Glomerular visceral epithelial cell (primary cell): ENCODE measurements at regions not wholly inside any gene's neighbourhood (a gene's known extent, or its start where the extent isn't known, plus 50 kb on each side); places are given as distances from the start of the nearest gene placed in this dataset.

Source experiments
- DNase-seq: peaks from one replicate; pipeline ENCODE4 v3.0.0-alpha.2; 2016; ENCODE audit errors: extremely low spot score

DNA sequence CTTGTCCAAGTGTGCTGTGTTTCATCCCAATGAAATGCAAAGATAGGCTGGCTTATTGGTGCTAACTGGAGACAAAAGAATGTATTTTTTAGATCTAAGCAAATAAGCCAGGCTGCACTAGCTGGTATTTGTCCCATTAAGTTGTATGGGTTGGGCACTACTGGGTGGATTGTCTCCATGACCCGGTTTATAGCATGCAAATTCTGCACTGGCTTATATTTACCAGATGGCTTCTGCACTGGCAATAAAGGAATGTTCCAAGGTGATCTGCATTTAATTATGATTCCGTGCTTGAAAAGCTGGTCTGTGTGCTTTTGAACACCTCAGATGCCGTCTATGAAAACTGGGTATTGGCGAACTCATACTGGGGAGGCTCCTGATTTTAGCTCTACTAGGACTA, 61.4 kb upstream of the MOCS1 start:
- DNase-seq = no peak

DNA sequence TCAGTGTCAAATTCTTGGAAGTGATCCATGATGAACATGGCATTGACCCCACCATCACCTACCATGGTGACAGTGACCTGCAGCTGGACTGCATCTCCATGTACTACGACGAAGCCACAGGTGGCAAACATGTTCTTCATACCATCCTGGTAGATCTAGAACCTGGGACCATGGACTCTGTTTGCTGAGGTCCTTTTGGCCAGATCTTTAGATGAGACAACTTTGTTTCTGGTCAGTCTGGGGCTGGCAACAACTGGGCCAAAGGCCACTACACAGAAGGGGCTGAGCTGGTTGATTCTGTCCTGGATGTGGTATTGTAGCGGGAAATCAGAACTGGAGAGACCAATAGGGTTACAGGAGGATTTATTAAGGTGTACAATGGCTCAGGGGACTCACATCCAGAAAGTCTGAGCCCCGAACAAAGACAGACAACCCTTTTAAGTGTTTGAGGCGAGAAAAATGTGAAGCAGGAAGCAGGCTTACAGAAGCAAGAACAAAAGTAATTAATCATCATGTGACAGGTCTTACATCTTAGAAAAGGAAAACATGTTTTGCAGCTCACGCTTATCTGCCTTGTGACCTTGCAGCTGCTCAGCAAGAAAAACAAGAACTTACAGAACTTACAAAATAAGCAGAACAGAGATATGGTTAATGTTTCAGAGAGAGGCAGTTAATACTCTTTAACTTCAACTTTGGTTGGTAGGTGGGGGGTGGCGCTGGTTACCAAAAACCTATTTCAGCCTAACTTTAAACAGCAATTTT, 58.8 kb upstream of the MOCS1 start:
- DNase-seq = no peak
